Brain microvascular endothelial cell (primary cell): ENCODE measurements at regions not wholly inside any gene's neighbourhood (a gene's known extent, or its start where the extent isn't known, plus 50 kb on each side); places are given as distances from the start of the nearest gene placed in this dataset.

Experiments
- DNase-seq: peaks from one replicate; pipeline ENCODE4 v3.0.0-alpha.2; 2020
- H3K27ac ChIP-seq: fragments of 250-450 bp; sonication (Bioruptor Pico); 2 replicates; pipeline ENCODE4 v1.5.1; 2020; ENCODE audit warnings: mild to moderate bottlenecking, moderate library complexity
- H3K27me3 ChIP-seq: fragments of 250-450 bp; sonication (Bioruptor Pico); replicated peaks from 2 replicates; pipeline ENCODE4 v1.5.1; 2020; ENCODE audit warnings: mild to moderate bottlenecking
- H3K36me3 ChIP-seq: fragments of 250-450 bp; sonication (Bioruptor Pico); replicated peaks from 2 replicates; pipeline ENCODE4 v1.5.1; 2020; ENCODE audit warnings: mild to moderate bottlenecking
- H3K4me3 ChIP-seq: 2 replicates; pipeline ENCODE4 v1.5.1; 2011; ENCODE audit warnings: low read depth, mild to moderate bottlenecking, control low read depth, low read length, moderate library complexity
- CTCF ChIP-seq: IDR thresholded peaks from 2 replicates; pipeline ENCODE4 v1.5.1; 2011; ENCODE audit warnings: low read depth, mild to moderate bottlenecking, moderate library complexity, low read length, control low read depth, inconsistent platforms; ENCODE audit errors: missing control alignments
- in situ Hi-C: cut with HindIII; loops from 2 replicates; pipeline ENCODE4 v1.10.0; 2017; ENCODE audit warnings: low sequenced_read_pairs, low pct_ligation_motif_present

DNA sequence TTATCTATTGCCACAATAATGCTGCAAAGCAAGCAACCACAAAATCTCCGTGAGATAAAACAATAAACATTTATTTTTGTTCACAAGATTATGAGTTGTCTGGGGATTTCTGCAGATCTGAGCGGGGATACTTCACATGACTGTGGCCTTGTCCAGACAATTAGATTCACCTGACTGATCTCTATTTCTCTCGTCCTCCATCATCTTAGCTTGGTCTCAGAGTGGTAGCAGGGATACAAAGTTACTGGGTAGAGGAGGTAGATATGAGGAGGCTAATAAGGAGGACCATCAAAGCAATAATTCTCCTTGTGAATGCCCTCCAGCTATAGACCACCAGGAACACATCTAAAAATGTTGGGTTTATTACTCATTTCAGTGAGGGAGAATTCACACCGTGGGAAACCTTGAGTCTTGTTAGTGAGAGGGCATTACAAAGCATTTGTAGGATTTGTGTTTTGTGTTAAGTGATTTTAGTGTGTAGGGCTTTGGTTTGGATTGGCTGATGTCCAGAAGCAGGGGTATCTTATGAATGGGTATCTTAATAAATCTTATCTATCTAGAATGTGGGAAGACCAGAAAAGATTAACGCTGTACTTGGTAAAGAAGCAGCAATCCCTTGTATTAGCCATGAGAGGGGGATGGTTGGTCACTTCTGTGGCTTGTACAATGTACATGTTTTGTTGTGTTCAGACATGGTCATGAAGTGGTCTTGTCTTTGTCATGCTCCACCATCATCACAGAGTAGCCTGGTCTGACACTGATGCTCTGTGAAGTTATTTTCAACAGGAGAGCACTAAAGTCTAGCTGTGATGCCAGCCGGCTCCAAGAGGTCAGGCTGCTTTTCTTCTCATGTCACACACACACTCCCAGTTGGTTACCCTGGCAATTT is 287.6 kb upstream of the STT3B start:
- DNase-seq, result no peak
- Histone ChIP-seq H3K27me3 (no peaks in the 10 kb centered on the region), H3K4me3 (no peak overlapping the region), H3K27ac (no peak overlapping the region), H3K36me3 (no peaks in the 10 kb centered on the region)
- TF ChIP-seq CTCF, result no peak
- in situ Hi-C loops, result no loop called here

GRCh38 chr3:31246293-31247062 is 286.2 kb upstream of the STT3B start:
- H3K4me3 ChIP-seq, result no peak overlapping the region
- no peak overlapping the region for H3K27ac ChIP-seq
- TF ChIP-seq CTCF, result no peak
- H3K36me3 ChIP-seq, result no peaks in the 10 kb centered on the region
- no peak for DNase-seq
- H3K27me3 ChIP-seq, result no peaks in the 10 kb centered on the region
- in situ Hi-C loops, result no loop called here

GRCh38 chr3:31247063-31247447 is 285.7 kb upstream of the STT3B start:
- no peak for TF ChIP-seq CTCF
- DNase-seq, result no peak

GRCh38 chr3:31247850-31248562 is 284.7 kb upstream of the STT3B start:
- no peak for TF ChIP-seq CTCF
- Histone ChIP-seq H3K36me3 (no peaks in the 10 kb centered on the region), H3K27ac (no peak overlapping the region), H3K27me3 (no peaks in the 10 kb centered on the region), H3K4me3 (no peak overlapping the region)
- in situ Hi-C loops, result no loop called here
- no peak for DNase-seq

More at GRCh38 chr3:31247063-31247447, 285.7 kb upstream of the STT3B start:
- in situ Hi-C loops, result no loop called here
- no peak overlapping the region for H3K4me3 ChIP-seq
- H3K27ac ChIP-seq, result no peak overlapping the region
- H3K27me3 ChIP-seq, result no peaks in the 10 kb centered on the region
- H3K36me3 ChIP-seq, result no peaks in the 10 kb centered on the region

GRCh38 chr3:31248563-31248992 is 284.1 kb upstream of the STT3B start:
- H3K27me3 ChIP-seq, result no peaks in the 10 kb centered on the region
- in situ Hi-C loops, result no loop called here

More at GRCh38 chr3:31248563-31248992, 284.1 kb upstream of the STT3B start:
- DNase-seq, result no peak
- Histone ChIP-seq H3K4me3 (no peak overlapping the region), H3K27ac (no peak overlapping the region), H3K36me3 (no peaks in the 10 kb centered on the region)
- no peak for TF ChIP-seq CTCF
